ENCODE measurements at regions not wholly inside any gene's neighbourhood (a gene's known extent, or its start where the extent isn't known, plus 50 kb on each side); places are given as distances from the start of the nearest gene placed in this dataset.

- DNase-seq (ENCODE audit: low spot score) (no peak), FAIRE-seq (no peak), ATAC-seq (no peak)
- no peak overlapping the region for H2AFZ ChIP-seq (ENCODE audit: low read length)
- BruUV-seq (replicated peaks), result no TSS peak
- H3K27me3 ChIP-seq (ENCODE audit: control insufficient read depth in 1 of 2, insufficient read depth in 2 of 2, low read length in 2 of 2), result no peaks in the 10 kb centered on the region
- no peak overlapping the region for H3K4me2 ChIP-seq (ENCODE audit: low read depth, low read length)
- no peak overlapping the region for H3K27ac ChIP-seq (ENCODE audit: extremely low read length, insufficient read depth, low read length)
- no peak overlapping the region for H3K9ac ChIP-seq (ENCODE audit: insufficient read depth, low read depth, low read length)
- in situ Hi-C loops (cut with HindIII; ENCODE audit: extremely low pct_ligation_motif_present, low pct_unique_long_range_greater_than_20kb) (no loop called here), intact Hi-C loops (cut with micrococcal nuclease; ENCODE audit: unreplicated experiment) (no loop called here)
- ChIA-PET POLR2A (no interaction called here), CTCF (ENCODE audit: low intra/inter-chr PET ratio, low total read pairs) (no interaction called here)
- H4K20me1 ChIP-seq (ENCODE audit: insufficient read depth, low read length), result no peaks in the 10 kb centered on the region
- H3K4me3 ChIP-seq (replicated peaks in 1 of 3; ENCODE audit: insufficient read depth in 1 of 3, low read depth in 2 of 3, low read length in 3 of 3), result no peak overlapping the region
- no peaks in the 10 kb centered on the region for H3K79me2 ChIP-seq (ENCODE audit: insufficient read depth, low read length)
- TF ChIP-seq HIVEP1 (CRISPR knock-in tag; IDR thresholded peaks at IDR 0.05) (no peak), ATF7 (IDR thresholded peaks at IDR 0.05) (0 out of 2 replicates have a peak, but pooled peaks have one; percentile 22), ATF7 (CRISPR knock-in tag; IDR thresholded peaks at IDR 0.05) (no peak)
- TF ChIP-seq, protein P1, sequence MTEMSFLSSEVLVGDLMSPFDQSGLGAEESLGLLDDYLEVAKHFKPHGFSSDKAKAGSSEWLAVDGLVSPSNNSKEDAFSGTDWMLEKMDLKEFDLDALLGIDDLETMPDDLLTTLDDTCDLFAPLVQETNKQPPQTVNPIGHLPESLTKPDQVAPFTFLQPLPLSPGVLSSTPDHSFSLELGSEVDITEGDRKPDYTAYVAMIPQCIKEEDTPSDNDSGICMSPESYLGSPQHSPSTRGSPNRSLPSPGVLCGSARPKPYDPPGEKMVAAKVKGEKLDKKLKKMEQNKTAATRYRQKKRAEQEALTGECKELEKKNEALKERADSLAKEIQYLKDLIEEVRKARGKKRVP (CRISPR knock-in tag; IDR thresholded peaks at IDR 0.05), result peak in 1 of 2 experiments; percentile 67; a peak in 2 of 4 replicates
- H3K4me1 ChIP-seq (ENCODE audit: insufficient read depth, low read length), result no peaks in the 10 kb centered on the region
- H3K36me3 ChIP-seq (replicated peaks in 1 of 2; ENCODE audit: control insufficient read depth in 1 of 2, insufficient read depth in 2 of 2, low read length in 2 of 2), result no peaks in the 10 kb centered on the region
- H3K9me3 ChIP-seq (ENCODE audit: low read length), result no peaks in the 10 kb centered on the region
- 60% methylated on average over 6 of the region's 6 CpGs for WGBS (ENCODE audit: low lambda C conversion rate)
Measured at GRCh38 chr2:195572895-195573683, 83.9 kb upstream of the SLC39A10 start.

DNA sequence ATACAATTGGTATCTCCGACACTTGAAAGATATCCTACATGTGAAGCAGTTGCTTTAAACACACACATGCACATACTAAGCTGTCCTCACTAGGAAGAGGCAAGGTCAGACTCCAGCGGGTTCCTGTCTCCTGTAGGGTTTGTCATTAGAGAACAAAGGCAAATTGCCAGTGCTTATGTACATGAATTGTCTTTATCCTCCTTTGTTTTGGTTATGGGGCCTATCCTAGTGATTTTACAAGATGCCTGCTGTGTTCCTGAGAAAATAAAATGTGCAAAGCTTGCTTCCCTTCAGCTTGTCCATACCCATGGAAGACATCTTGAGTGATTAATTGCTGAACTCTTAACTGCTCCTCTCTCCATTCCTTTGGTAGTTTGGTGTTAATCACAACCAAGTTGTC is 86.7 kb upstream of the SLC39A10 start:
- ChIA-PET CTCF (ENCODE audit: low intra/inter-chr PET ratio, low total read pairs) (no interaction called here), POLR2A (no interaction called here)
- Histone ChIP-seq H3K4me1 (ENCODE audit: insufficient read depth, low read length) (no peaks in the 10 kb centered on the region), H3K79me2 (ENCODE audit: insufficient read depth, low read length) (no peaks in the 10 kb centered on the region), H3K4me3 (replicated peaks in 1 of 3; ENCODE audit: insufficient read depth in 1 of 3, low read depth in 2 of 3, low read length in 3 of 3) (no peak overlapping the region), H4K20me1 (ENCODE audit: insufficient read depth, low read length) (no peaks in the 10 kb centered on the region), H2AFZ (ENCODE audit: low read length) (no peak overlapping the region), H3K36me3 (replicated peaks in 1 of 2; ENCODE audit: control insufficient read depth in 1 of 2, insufficient read depth in 2 of 2, low read length in 2 of 2) (no peaks in the 10 kb centered on the region), H3K4me2 (ENCODE audit: low read depth, low read length) (no peak overlapping the region), H3K27ac (ENCODE audit: extremely low read length, insufficient read depth, low read length) (no peak overlapping the region), H3K9me3 (ENCODE audit: low read length) (no peaks in the 10 kb centered on the region), H3K27me3 (ENCODE audit: control insufficient read depth in 1 of 2, insufficient read depth in 2 of 2, low read length in 2 of 2) (no peaks in the 10 kb centered on the region), H3K9ac (ENCODE audit: insufficient read depth, low read depth, low read length) (no peak overlapping the region)
- in situ Hi-C loops (cut with HindIII; ENCODE audit: extremely low pct_ligation_motif_present, low pct_unique_long_range_greater_than_20kb), result no loop called here
- no TSS peak for BruUV-seq (replicated peaks)
- FAIRE-seq, result no peak
- intact Hi-C loops (cut with micrococcal nuclease; ENCODE audit: unreplicated experiment), result no loop called here
- DNase-seq (ENCODE audit: low spot score), result no peak
- 15% methylated on average over 2 of the region's 2 CpGs for WGBS (ENCODE audit: low lambda C conversion rate)
- ATAC-seq, result no peak
- TF ChIP-seq ZFP36L1 (CRISPR knock-in tag; IDR thresholded peaks at IDR 0.05) (no peak), HNRNPLL (IDR thresholded peaks at IDR 0.05; ENCODE audit: low read depth, low read length, poor library complexity, severe bottlenecking) (no peak), KDM4B (CRISPR knock-in tag; IDR thresholded peaks at IDR 0.05) (no peak), SP4 (CRISPR knock-in tag; IDR thresholded peaks at IDR 0.05) (no peak), ZNF333 (CRISPR knock-in tag; IDR thresholded peaks at IDR 0.05; ENCODE audit: borderline replicate concordance) (no peak), ZNF225 (CRISPR knock-in tag; IDR thresholded peaks at IDR 0.05) (no peak), ZNF512B (CRISPR knock-in tag; IDR thresholded peaks at IDR 0.05; ENCODE audit: borderline replicate concordance) (no peak), BRD4 (CRISPR knock-in tag; IDR thresholded peaks at IDR 0.05) (no peak), ZNF616 (CRISPR knock-in tag; IDR thresholded peaks at IDR 0.05; ENCODE audit: low read depth) (no peak)
- TF ChIP-seq, protein P2, sequence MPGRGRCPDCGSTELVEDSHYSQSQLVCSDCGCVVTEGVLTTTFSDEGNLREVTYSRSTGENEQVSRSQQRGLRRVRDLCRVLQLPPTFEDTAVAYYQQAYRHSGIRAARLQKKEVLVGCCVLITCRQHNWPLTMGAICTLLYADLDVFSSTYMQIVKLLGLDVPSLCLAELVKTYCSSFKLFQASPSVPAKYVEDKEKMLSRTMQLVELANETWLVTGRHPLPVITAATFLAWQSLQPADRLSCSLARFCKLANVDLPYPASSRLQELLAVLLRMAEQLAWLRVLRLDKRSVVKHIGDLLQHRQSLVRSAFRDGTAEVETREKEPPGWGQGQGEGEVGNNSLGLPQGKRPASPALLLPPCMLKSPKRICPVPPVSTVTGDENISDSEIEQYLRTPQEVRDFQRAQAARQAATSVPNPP (CRISPR knock-in tag; IDR thresholded peaks at IDR 0.05), result no peak
